GM10266 (cell line): ENCODE measurements at regions not wholly inside any gene's neighbourhood (a gene's known extent, or its start where the extent isn't known, plus 50 kb on each side); places are given as distances from the start of the nearest gene placed in this dataset.

Experiments
- DNase-seq: peaks from one replicate; pipeline ENCODE4 v3.0.0; 2012; ENCODE audit errors: extremely low spot score
- CTCF ChIP-seq: IDR thresholded peaks from 2 replicates; pipeline ENCODE4 v1.5.1; 2012; ENCODE audit warnings: mild to moderate bottlenecking, low read depth; ENCODE audit not compliant: control insufficient read depth, insufficient read depth; ENCODE audit errors: missing control alignments

- no peak for DNase-seq
- TF ChIP-seq CTCF, result no peak
These were observed 265.1 kb upstream of the CITED2 start for GRCh38 chr6:139639507-139639906.

- TF ChIP-seq CTCF, result no peak
These were observed 263.9 kb upstream of the CITED2 start for GRCh38 chr6:139638179-139638941.

GRCh38 chr6:139637766-139638165 lies 263.3 kb upstream of the CITED2 start:
- no peak for TF ChIP-seq CTCF
- DNase-seq, result no peak

More at GRCh38 chr6:139638179-139638941, 263.9 kb upstream of the CITED2 start:
- DNase-seq, result no peak

GRCh38 chr6:139636391-139636790 lies 261.9 kb upstream of the CITED2 start:
- no peak for TF ChIP-seq CTCF
- DNase-seq, result no peak

- no peak for DNase-seq
- TF ChIP-seq CTCF, result no peak
These were observed 261.1 kb upstream of the CITED2 start for GRCh38 chr6:139635401-139636130.

- TF ChIP-seq CTCF, result no peak
- DNase-seq, result no peak
These were observed 258.4 kb upstream of the CITED2 start for GRCh38 chr6:139632840-139633239.

- no peak for TF ChIP-seq CTCF
- DNase-seq, result no peak
These were observed 253.8 kb upstream of the CITED2 start for GRCh38 chr6:139628270-139628669.
